GM21447 (cell line): ENCODE measurements at regions not wholly inside any gene's neighbourhood (a gene's known extent, or its start where the extent isn't known, plus 50 kb on each side); places are given as distances from the start of the nearest gene placed in this dataset.
"Not testable (repeated sequence)": the region's sequence is repeated elsewhere in the genome, so short reads cannot be mapped to it uniquely, and the experiment has no call there.

Experiments
- ATAC-seq: cut with Tn5 transposase; IDR thresholded peaks from one replicate; pipeline ENCODE4 v1.9.1; 2021; ENCODE audit not compliant: unreplicated experiment

GRCh38 chr2:58720770-58721697 lies 479.9 kb upstream of the FANCL start:
- ATAC-seq: no peak

GRCh38 chr2:58720033-58720769 lies 479.1 kb upstream of the FANCL start:
- no peak for ATAC-seq

GRCh38 chr2:58715344-58715743 lies 474.2 kb upstream of the FANCL start:
- no peak for ATAC-seq

GRCh38 chr2:58714238-58714637 lies 473.1 kb upstream of the FANCL start:
- no peak for ATAC-seq

GRCh38 chr2:58710795-58711279 lies 469.7 kb upstream of the FANCL start:
- no peak for ATAC-seq

DNA sequence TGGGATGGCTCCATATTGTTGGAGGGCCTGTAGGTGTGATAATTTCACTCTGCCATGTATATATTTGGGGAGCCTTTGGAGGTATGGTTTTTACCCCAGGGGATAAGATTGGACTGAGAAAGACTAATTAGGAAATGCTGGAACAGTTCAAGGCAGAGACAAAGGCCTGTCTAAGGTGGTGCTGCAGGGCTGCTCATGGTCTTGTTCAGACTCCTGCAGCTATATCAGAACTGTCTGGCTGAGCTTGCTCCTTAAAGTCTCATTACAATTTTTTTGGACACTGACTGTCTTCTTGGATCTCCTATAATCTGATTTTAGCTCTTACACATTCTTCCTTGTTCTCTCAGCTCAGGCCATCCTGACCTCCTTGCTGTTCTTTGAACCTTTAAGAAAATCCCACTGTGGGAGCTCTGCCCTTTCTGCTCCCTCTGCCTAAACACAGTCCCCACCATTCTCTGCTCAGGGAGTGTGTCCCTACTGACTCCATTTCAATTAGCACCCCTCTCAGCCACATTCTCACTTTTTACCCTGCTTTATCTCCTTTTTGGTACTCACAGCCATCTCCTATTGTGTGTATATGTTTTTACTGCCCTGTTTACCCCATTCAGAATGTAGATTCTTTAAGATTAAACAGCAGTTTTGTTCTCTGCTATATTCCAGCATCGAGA lies 468.7 kb upstream of the FANCL start:
- no peak for ATAC-seq

DNA sequence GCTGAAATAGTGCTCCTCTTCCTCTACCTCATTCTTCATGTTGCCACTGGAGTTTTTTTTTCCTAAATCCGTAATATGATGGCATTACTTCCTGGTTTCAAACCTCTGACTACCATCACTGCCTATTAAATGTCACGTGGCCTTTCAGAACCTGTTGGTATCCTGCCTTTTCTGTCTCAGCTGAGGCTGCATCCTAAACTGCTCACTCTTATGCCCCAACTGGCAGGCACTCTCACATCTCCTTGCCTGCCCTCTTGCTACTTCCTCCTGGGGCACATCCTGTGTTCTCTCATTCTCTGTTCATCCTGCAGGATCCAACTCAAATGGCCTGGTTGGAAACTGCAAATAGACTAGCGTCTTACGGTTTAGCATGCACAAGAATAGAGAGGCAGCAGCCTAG lies 468.1 kb upstream of the FANCL start:
- no peak for ATAC-seq

GRCh38 chr2:58708565-58708964 lies 467.4 kb upstream of the FANCL start:
- ATAC-seq: no peak

DNA sequence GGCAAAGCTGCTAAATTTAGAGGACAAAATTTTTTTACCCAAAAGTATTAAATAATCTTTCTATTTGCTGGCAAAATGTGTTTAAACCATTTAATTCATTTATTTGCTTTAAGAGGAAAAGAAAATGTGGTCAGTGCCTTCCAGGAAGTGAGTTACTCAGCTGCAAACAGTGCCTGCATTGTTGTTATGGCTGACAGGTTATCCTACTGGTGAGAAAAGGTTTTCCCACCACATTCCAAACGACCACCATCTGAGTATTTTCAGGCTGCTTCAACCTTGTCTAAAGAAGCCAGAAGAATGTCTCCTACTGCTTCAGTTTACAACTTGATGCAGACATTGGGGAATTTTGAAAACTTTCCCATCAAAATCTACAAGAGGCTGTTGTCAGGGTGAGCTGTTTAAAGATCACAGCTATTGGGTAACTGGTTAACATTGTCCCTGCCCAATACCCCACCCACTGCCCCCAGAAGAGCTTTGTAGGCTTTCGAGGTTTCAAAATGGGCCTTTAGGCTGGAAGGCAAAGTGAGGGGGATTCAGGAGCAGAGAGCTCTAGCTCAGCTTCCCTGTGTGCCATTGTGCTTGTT lies 461.3 kb upstream of the FANCL start:
- ATAC-seq: no peak

GRCh38 chr2:58701688-58702301 lies 460.7 kb upstream of the FANCL start:
- no peak for ATAC-seq

DNA sequence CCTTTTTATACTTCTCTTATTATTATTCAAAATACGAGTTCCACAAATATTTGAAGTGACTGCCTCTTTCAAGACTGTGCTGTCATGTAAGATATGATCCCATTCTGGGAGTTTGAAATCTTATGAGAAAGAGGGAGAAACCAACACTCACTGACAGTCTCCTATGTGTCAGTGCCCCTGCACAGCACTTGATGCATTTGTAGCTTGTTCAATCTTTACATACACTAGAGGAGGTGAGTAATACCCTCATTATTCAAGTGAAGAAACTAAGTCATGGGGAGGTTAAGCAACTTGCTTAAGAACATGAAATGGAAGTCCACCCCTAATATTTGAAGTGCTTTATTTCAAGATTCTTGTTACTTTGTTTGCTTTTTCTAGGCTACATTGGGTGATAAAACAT lies 459.5 kb upstream of the FANCL start:
- ATAC-seq: no peak

DNA sequence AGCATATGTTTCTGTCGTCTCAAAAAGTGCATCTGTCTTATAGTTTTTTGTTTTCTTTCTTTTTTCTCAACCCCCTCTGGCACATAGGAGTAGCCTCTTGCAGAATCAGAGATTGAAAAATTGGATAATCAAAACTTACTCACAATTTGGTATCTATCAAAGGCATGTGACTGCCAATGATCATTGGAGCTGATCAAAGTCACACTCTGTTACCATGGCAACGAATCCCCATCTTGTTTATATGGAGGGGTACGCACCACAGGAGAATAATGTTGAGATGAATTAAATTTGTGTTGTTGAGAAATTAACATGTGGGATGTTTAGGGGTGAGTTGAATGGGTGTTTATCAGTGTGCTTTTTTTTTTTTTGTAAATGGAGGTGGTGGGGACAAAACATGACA lies 458.3 kb upstream of the FANCL start:
- ATAC-seq: no peak

DNA sequence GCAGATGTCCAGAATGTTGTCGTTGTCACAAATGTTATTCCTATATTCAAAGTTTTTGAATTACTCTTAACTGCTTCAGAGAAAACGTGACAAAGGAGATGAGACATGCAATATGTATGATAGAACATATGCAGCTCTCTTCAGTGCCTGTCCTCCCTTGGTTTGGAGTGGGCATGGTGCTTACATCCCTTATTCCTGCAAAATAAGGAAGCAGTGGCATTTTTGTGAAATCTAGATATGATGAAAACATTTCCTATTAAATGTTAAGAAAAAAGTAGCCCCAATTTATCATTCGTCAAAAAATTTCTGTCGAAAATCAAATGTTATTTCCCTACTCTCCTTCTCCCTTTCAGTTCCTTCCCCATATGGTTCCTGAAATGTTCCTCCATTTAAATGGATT lies 457.5 kb upstream of the FANCL start:
- no peak for ATAC-seq

DNA sequence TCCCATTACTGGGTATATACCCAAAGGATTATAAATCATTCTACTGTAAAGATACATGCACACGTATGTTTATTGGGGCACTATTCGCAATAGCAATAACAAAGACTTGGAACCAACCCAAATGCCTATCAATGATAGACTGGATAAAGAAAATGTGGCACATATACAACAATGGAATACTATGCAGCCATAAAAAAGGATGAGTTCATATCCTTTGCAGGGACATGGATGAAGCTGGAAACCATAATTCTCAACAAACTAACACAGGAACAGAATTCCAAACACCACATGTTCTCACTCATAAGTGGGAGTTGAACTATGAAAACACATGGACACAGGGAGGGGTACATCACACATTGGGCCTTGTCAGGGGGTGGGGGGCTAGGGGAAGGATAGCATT lies 453.0 kb upstream of the FANCL start:
- ATAC-seq: not testable (repeated sequence)

DNA sequence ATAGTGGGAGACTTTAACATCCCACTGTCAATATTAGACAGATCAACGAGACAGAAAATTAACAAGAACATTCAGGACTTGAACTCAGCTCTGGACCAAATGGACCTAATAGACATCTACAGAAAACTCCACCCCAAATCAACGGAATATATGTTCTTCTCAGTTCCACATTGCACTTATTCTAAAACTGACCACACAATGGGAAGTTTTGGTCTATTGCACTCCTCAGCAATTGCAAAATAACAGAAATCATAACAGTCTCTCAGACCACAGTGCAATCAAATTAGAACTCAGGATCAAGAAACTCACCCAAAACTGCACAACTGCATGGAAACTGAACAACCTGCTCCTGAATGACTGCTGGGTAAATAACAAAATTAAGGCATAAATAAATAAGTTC lies 449.9 kb upstream of the FANCL start:
- not testable (repeated sequence) for ATAC-seq

- ATAC-seq: no peak
Measured at GRCh38 chr2:58688813-58689212, 447.7 kb upstream of the FANCL start.

DNA sequence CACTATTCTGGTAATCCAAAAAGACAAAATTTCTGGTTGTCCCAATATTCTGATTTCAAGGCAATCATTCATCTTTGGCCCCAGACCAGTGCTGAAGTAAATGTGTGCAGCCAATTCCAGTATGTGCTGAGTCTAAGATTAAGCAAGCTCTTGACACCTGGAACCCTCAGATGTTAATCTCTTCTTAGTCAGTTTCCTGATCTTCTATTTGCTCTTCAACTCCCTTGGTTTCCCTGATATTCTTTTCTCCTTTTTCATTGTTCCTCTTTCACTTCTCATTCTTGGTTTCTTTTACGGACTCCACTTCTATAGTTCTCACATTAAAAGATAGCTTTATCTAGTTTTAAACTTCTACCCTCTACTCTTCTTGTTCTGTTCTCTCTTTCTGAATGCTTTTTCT lies 445.7 kb upstream of the FANCL start:
- ATAC-seq: no peak

- ATAC-seq: no peak
Measured at GRCh38 chr2:58680755-58681310, 439.7 kb upstream of the FANCL start.

- no peak for ATAC-seq
Measured at GRCh38 chr2:58677748-58678147, 436.6 kb upstream of the FANCL start.

- ATAC-seq: no peak
Measured at GRCh38 chr2:58671675-58672074, 430.6 kb upstream of the FANCL start.
